GM12874 (cell line): ENCODE measurements at regions not wholly inside any gene's neighbourhood (a gene's known extent, or its start where the extent isn't known, plus 50 kb on each side); places are given as distances from the start of the nearest gene placed in this dataset.

Experiments
- CTCF ChIP-seq: IDR thresholded peaks from 2 replicates; pipeline ENCODE4 v1.5.1; 2011; ENCODE audit warnings: low read depth, mild to moderate bottlenecking, control low read depth, low read length, moderate library complexity; ENCODE audit not compliant: insufficient read depth

DNA sequence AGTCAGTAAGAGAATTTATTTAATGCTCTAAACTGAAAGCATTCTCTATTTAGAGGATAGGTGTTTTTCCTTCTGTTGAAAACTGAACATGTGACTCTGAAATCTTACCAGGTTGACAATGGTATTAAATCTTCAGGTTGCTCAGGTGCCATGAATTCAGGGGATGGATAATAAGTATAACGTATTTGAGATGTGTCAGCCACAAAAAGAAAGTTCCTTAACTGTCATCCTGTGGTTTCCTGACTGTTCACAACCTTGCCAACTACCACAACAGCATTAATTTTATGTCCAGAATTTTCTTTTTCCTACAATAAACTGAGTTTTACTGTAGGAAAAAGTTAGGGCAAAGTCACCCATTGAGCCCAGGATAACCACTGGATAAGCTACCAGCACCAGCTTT is 243.3 kb upstream of the PSMD7 start:
- no peak for TF ChIP-seq CTCF

- TF ChIP-seq CTCF = no peak
Measured at GRCh38 chr16:74052016-74052415, 244.6 kb upstream of the PSMD7 start.

GRCh38 chr16:74049027-74049426 is 247.6 kb upstream of the PSMD7 start:
- no peak for TF ChIP-seq CTCF

DNA sequence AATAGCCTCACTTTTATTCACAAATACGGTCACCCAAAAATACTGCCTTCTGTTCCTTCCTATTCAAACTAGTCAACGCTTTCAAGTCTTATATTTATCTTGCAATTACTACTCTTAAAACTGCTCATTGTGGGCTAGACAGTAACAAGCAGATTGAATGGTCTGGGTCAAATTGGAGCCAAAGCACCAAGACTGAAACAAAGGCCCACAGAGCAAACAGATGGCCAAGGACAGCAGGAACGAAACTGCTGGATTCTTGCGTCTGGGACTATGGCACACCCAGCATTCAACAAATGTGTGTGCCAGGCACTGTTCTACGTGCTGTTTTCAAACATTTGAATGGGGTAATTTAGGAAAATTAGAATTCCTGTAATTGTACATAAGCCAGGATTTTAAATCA is 250.1 kb upstream of the PSMD7 start:
- no peak for TF ChIP-seq CTCF

DNA sequence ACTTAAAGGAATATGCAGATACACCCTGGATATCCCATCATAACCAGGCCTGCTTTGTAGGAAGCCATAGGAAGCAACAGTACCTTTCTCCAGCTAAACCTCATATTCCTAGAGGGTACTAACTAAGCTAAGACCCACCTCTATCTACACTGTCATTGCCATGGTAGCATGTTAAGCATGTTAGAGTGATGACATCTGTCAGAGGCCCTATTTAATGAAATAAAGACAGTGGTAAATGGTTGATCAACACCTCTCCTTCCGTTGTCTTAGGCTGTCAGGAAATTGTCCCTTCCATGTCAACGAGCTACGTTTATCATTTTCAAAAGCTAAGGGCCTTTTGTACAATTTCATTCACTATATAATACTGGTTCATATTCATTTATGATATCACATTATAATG is 251.1 kb upstream of the PSMD7 start:
- TF ChIP-seq CTCF = no peak

- TF ChIP-seq CTCF = peak; percentile 45
Measured at GRCh38 chr16:74035816-74036215, 260.8 kb upstream of the PSMD7 start.

DNA sequence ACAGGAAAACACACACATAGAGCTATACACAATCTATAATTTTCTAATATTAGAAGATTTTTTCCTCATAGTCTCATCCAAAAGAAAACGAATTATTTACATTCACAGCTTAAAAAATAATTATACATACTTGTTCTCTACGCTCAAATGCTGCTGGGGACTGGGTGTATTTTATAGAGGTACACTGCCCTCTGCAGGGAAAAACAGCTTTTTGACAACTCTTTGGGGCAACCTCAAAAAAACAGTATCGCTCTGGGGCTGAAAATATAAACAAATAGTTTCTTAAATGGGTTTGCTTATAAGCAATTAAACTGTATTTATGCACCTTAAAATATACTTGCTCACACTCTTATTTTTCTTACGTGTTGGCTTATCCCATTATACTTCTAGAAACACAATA is 261.8 kb upstream of the PSMD7 start:
- no peak; the same call in 1 of the 2 replicates for TF ChIP-seq CTCF

DNA sequence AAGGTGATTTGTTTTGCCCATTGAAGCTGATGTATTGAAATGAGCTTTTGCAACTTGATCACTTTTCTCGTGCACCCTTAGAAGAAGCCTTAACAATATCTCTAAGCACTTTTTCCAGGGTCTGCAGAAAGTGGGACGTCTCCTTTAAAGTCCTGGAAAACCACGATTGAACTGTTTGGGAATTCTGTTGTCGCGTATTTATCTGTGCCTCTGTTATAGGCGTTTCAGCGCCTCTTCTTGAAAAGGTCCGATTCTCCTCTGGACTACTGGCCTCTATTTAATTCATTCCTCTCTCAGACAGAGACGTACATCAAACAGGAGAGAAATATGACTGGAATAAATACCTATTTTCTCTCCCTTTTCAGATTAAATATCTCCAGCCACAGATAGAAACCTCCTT is 262.4 kb upstream of the PSMD7 start:
- no peak for TF ChIP-seq CTCF
